H1 (cell line): ENCODE measurements at regions not wholly inside any gene's neighbourhood (a gene's known extent, or its start where the extent isn't known, plus 50 kb on each side); places are given as distances from the start of the nearest gene placed in this dataset.

Experiments
- CTCF ChIA-PET: fragments of 300-600 bp; sonication (Branson Sonifier 250); formaldehyde crosslinking; loops from one replicate; lab custom pipeline; 2021; ENCODE audit not compliant: partially characterized antibody; lab: Charles Lee
- POLR2A ChIA-PET: fragments of 300-600 bp; sonication (Branson Sonifier 250); formaldehyde crosslinking; loops from one replicate; lab custom pipeline; 2021; ENCODE audit warnings: inconsistent platforms; ENCODE audit not compliant: partially characterized antibody; lab: Charles Lee
- DNase-seq, 2 experiments: peaks; one replicate each; pipeline versions ENCODE4 v3.0.0 to v3.0.0-alpha.2; 2010 to 2022; ENCODE audit warnings: low spot score in 2 of 2, low read depth in 1 of 2, mixed read lengths in 1 of 2
- FAIRE-seq: peaks from 2 replicates; lab custom pipeline; 2011; peaks lifted over from hg19 to GRCh38; lab: Jason Lieb, UNC
- H2AFZ ChIP-seq: 2 replicates; pipeline ENCODE4 v1.8.1; 2012; ENCODE audit warnings: low read length, inconsistent platforms
- H2AK5ac ChIP-seq: 2 replicates; pipeline ENCODE4 v1.6.1; 2013; ENCODE audit warnings: low read depth, low read length
- H2BK120ac ChIP-seq: replicated peaks from 2 replicates; pipeline ENCODE3; 2013; ENCODE audit warnings: low read depth, low read length, inconsistent platforms
- H2BK12ac ChIP-seq: 2 replicates; pipeline ENCODE4 v1.6.1; 2013; ENCODE audit warnings: low read depth, low read length
- H2BK15ac ChIP-seq: 2 replicates; pipeline ENCODE4 v1.6.1; 2013; ENCODE audit warnings: low read length
- H2BK20ac ChIP-seq: 2 replicates; pipeline ENCODE4 v1.6.1; 2013; ENCODE audit warnings: low read length
- H2BK5ac ChIP-seq: 2 replicates; pipeline ENCODE4 v1.6.1; 2013; ENCODE audit warnings: low read depth, low read length
- H3K14ac ChIP-seq: 2 replicates; pipeline ENCODE4 v1.6.1; 2013; ENCODE audit warnings: inconsistent platforms; ENCODE audit not compliant: insufficient read length
- H3K18ac ChIP-seq: 2 replicates; pipeline ENCODE4 v1.6.1; 2013; ENCODE audit warnings: low read length; ENCODE audit errors: extremely low read depth
- H3K23ac ChIP-seq: 2 replicates; pipeline ENCODE4 v1.6.1; 2013; ENCODE audit warnings: inconsistent platforms; ENCODE audit not compliant: insufficient read length
- H3K23me2 ChIP-seq: 2 replicates; pipeline ENCODE4 v1.6.1; 2013; ENCODE audit warnings: low read depth, low read length
- H3K27ac ChIP-seq: 2 replicates; pipeline ENCODE4 v1.6.1; 2011; ENCODE audit warnings: low read depth, low read length, inconsistent platforms
- H3K27me3 ChIP-seq, 4 experiments: replicated peaks in 1 of 4; 1 replicate in 1 of 4; 2 replicates in 3 of 4; pipeline versions ENCODE4 v1.6.1 to v1.8.1; 2011 to 2013; ENCODE audit warnings: low read length in 3 of 4, mild to moderate bottlenecking in 3 of 4, inconsistent platforms in 2 of 4, mixed read lengths in 2 of 4, moderate library complexity in 1 of 4; ENCODE audit not compliant: control insufficient read depth in 3 of 4, insufficient read depth in 3 of 4; ENCODE audit errors: extremely low read depth in 1 of 4
- H3K36me3 ChIP-seq, 4 experiments: 2 replicates each; pipeline versions ENCODE4 v1.6.1 to v1.8.1; 2011 to 2013; ENCODE audit warnings: mild to moderate bottlenecking in 4 of 4, low read length in 3 of 4, moderate library complexity in 2 of 4, control low read depth in 1 of 4, inconsistent platforms in 1 of 4; ENCODE audit not compliant: insufficient read depth in 4 of 4, control insufficient read depth in 2 of 4
- H3K4ac ChIP-seq: replicated peaks from 2 replicates; pipeline ENCODE3; 2013; ENCODE audit warnings: low read length, low read depth, mixed read lengths, inconsistent platforms; ENCODE audit not compliant: insufficient read length
- H3K4me1 ChIP-seq, 4 experiments: replicated peaks in 1 of 4; 1 replicate in 1 of 4; 2 replicates in 3 of 4; pipeline versions ENCODE4 v1.6.1 to v1.8.1; 2011 to 2013; ENCODE audit warnings: low read length in 3 of 4, inconsistent platforms in 2 of 4, mixed read lengths in 1 of 4; ENCODE audit not compliant: insufficient read depth in 4 of 4, control insufficient read depth in 3 of 4
- H3K4me2 ChIP-seq, 2 experiments: 2 replicates each; pipeline versions ENCODE4 v1.6.1 to v1.8.1; 2011 to 2013; ENCODE audit warnings: low read depth in 2 of 2, low read length in 2 of 2, control low read depth in 1 of 2, inconsistent platforms in 1 of 2, mild to moderate bottlenecking in 1 of 2; ENCODE audit not compliant: insufficient read depth in 1 of 2
- H3K4me3 ChIP-seq, 4 experiments: fragments of 200-600, 300-600 bp in 1 of 4; sonication (generic), shearing (Covaris generic), sonication (Bioruptor Twin) in 1 of 4; 2 replicates each; pipeline versions ENCODE4 v1.5.1 to v1.8.1; 2011 to 2016; ENCODE audit warnings: low read length in 4 of 4, low read depth in 3 of 4, control low read depth in 2 of 4, inconsistent platforms in 2 of 4, mild to moderate bottlenecking in 2 of 4, mixed read lengths in 1 of 4, moderate library complexity in 1 of 4; ENCODE audit not compliant: insufficient read depth in 2 of 4; ENCODE audit errors: extremely low read depth in 1 of 4
- H3K56ac ChIP-seq: replicated peaks from 2 replicates; pipeline ENCODE3; 2013; ENCODE audit warnings: low read depth, mild to moderate bottlenecking, mixed read lengths, low read length, inconsistent platforms; ENCODE audit not compliant: insufficient read length
- H3K79me1 ChIP-seq: 2 replicates; pipeline ENCODE4 v1.6.1; 2013; ENCODE audit warnings: low read depth, low read length, control low read depth
- H3K79me2 ChIP-seq, 2 experiments: 2 replicates each; pipeline versions ENCODE4 v1.6.1 to v1.8.1; 2012 to 2013; ENCODE audit warnings: low read length in 2 of 2, mild to moderate bottlenecking in 2 of 2, inconsistent platforms in 1 of 2; ENCODE audit not compliant: insufficient read depth in 2 of 2, control insufficient read depth in 1 of 2
- H3K9ac ChIP-seq, 4 experiments: replicated peaks in 1 of 4; 1 replicate in 1 of 4; 2 replicates in 3 of 4; pipeline versions ENCODE4 v1.6.1 to v1.8.1; 2011 to 2013; ENCODE audit warnings: low read depth in 3 of 4, low read length in 3 of 4, control low read depth in 2 of 4, mild to moderate bottlenecking in 2 of 4, moderate library complexity in 2 of 4, inconsistent platforms in 1 of 4; ENCODE audit errors: extremely low read depth in 1 of 4
- H3K9me3 ChIP-seq, 2 experiments: 2 replicates each; pipeline versions ENCODE4 v1.6.1 to v1.8.1; 2012 to 2013; ENCODE audit warnings: mild to moderate bottlenecking in 2 of 2, moderate library complexity in 2 of 2, control low read depth in 1 of 2, inconsistent platforms in 1 of 2, low read depth in 1 of 2, low read length in 1 of 2, mixed read lengths in 1 of 2; ENCODE audit not compliant: insufficient read depth in 2 of 2
- H4K20me1 ChIP-seq, 2 experiments: replicated peaks in 1 of 2; 2 replicates each; pipeline versions ENCODE3 to v1.8.1; 2011 to 2013; ENCODE audit warnings: inconsistent platforms in 2 of 2, low read length in 2 of 2, mild to moderate bottlenecking in 1 of 2; ENCODE audit not compliant: insufficient read depth in 2 of 2, control insufficient read depth in 1 of 2
- H4K5ac ChIP-seq: 2 replicates; pipeline ENCODE4 v1.6.1; 2013; ENCODE audit warnings: low read length, low read depth, mixed read lengths, inconsistent platforms; ENCODE audit not compliant: insufficient read length
- H4K8ac ChIP-seq: 2 replicates; pipeline ENCODE4 v1.8.0; 2013; ENCODE audit warnings: mild to moderate bottlenecking, moderate library complexity, low read length, inconsistent platforms; ENCODE audit not compliant: insufficient read depth; ENCODE audit errors: extremely low read depth
- H4K91ac ChIP-seq: replicated peaks from 2 replicates; pipeline ENCODE3; 2013; ENCODE audit warnings: low read length, mixed read lengths, inconsistent platforms; ENCODE audit not compliant: insufficient read length
- EGR1 ChIP-seq: IDR thresholded peaks from 2 replicates; pipeline ENCODE4 v1.6.1; 2011; ENCODE audit warnings: low read depth, low read length, borderline replicate concordance
- EP300 ChIP-seq, 2 experiments: IDR thresholded peaks; 1 replicate in 1 of 2; 2 replicates in 1 of 2; pipeline ENCODE4 v1.6.1; 2011 to 2012; ENCODE audit warnings: low read depth in 2 of 2, low read length in 2 of 2, mild to moderate bottlenecking in 2 of 2, borderline replicate concordance in 1 of 2, inconsistent platforms in 1 of 2, moderate library complexity in 1 of 2
- GTF2F1 ChIP-seq: IDR thresholded peaks from 2 replicates; pipeline ENCODE4 v1.6.1; 2012; ENCODE audit warnings: low read depth, low read length, improper control_type of control experiment, borderline replicate concordance
- HDAC2 ChIP-seq, 2 experiments: fragments of 300-600 bp in 1 of 2; sonication (generic) in 1 of 2; IDR thresholded peaks; 2 replicates each; pipeline ENCODE4 v1.6.1; 2011 to 2012; ENCODE audit warnings: low read depth in 2 of 2, low read length in 2 of 2, mild to moderate bottlenecking in 2 of 2, moderate library complexity in 2 of 2, borderline replicate concordance in 1 of 2, inconsistent platforms in 1 of 2
- JUND ChIP-seq: IDR thresholded peaks from 2 replicates; pipeline ENCODE4 v1.6.1; 2011; ENCODE audit warnings: mild to moderate bottlenecking, improper control_type of control experiment, low read length
- KDM1A ChIP-seq: fragments of 200-600, 300-600 bp; sonication (generic); IDR thresholded peaks from 2 replicates; pipeline ENCODE4 v1.7.1; 2016; ENCODE audit warnings: mild to moderate bottlenecking, low read length, borderline replicate concordance
- NANOG ChIP-seq: IDR thresholded peaks from 2 replicates; pipeline ENCODE4 v1.6.1; 2011; ENCODE audit warnings: low read length, low read depth, mild to moderate bottlenecking, inconsistent platforms; ENCODE audit not compliant: insufficient read depth, poor library complexity, severe bottlenecking
- RAD21 ChIP-seq, 2 experiments: IDR thresholded peaks in 1 of 2; conservative IDR thresholded peaks in 1 of 2; 2 replicates each; pipeline ENCODE4 v1.6.1; 2011; ENCODE audit warnings: low read depth in 2 of 2, low read length in 2 of 2, improper control_type of control experiment in 1 of 2, inconsistent platforms in 1 of 2, mild to moderate bottlenecking in 1 of 2, moderate library complexity in 1 of 2
- SUZ12 ChIP-seq: fragments of 200-600 bp; sonication (generic); IDR thresholded peaks from 2 replicates; pipeline ENCODE4 v1.6.1; 2012; ENCODE audit warnings: mild to moderate bottlenecking, inconsistent platforms, low read length, moderate library complexity, mixed read lengths
- TBP ChIP-seq: IDR thresholded peaks from 2 replicates; pipeline ENCODE4 v1.6.1; 2011; ENCODE audit warnings: low read depth, low read length, improper control_type of control experiment
- WGBS, 2 experiments: shearing (Covaris generic) in 1 of 2; methylation state at CpG; one replicate each; pipeline versions ENCODE4 v1.1.6 to v1.1.7; 2013 to 2015; ENCODE audit warnings: low lambda C conversion rate in 2 of 2, mixed read lengths in 2 of 2, inconsistent platforms in 1 of 2, low coverage in 1 of 2, missing lambda C conversion rate in 1 of 2; ENCODE audit not compliant: insufficient replicate concordance in 2 of 2, insufficient coverage in 1 of 2, insufficient read length in 1 of 2; ENCODE audit errors: extremely low coverage in 1 of 2, missing lambda C conversion rate in 1 of 2; 5-methylcytosine and 5-hydroxymethylcytosine counted together
- TF ChIP-seq, protein P1 (sequence below): IDR thresholded peaks from 2 replicates; pipeline ENCODE4 v1.6.1; 2012; ENCODE audit warnings: low read length, inconsistent platforms

- FAIRE-seq (no peak), DNase-seq (no peak)
- Histone ChIP-seq H3K4me2 (no peak overlapping the region), H2AFZ (no peak overlapping the region), H4K8ac (no peak overlapping the region; the same call in 1 of the 2 replicates), H2BK12ac (no peak overlapping the region; the same call in 1 of the 2 replicates), H3K4me1 (peaks cover 0 to 6% (median 4%) of the 10 kb centered on the region in 4 experiments; a peak in 3 of 7 replicates), H3K79me1 (no peaks in the 10 kb centered on the region), H3K56ac (no peak overlapping the region), H2BK5ac (no peak overlapping the region), H3K4me3 (no peak overlapping the region), H3K4ac (no peak overlapping the region), H3K18ac (no peak overlapping the region), H3K27ac (no peak overlapping the region), H3K14ac (no peak overlapping the region), H3K9me3 (no peaks in the 10 kb centered on the region), H3K23ac (no peak overlapping the region), H3K79me2 (no peaks in the 10 kb centered on the region), H4K91ac (peak overlapping the region; percentile 85), H3K27me3 (peaks cover 0 to 1% (median 0%) of the 10 kb centered on the region in 4 experiments; a peak in 2 of 7 replicates), H3K9ac (no peak overlapping the region), H4K20me1 (no peaks in the 10 kb centered on the region), H2BK20ac (no peak overlapping the region), H2BK15ac (no peak overlapping the region), H4K5ac (no peak overlapping the region), H3K36me3 (no peaks in the 10 kb centered on the region; a peak in 1 of 8 replicates), H2AK5ac (no peak overlapping the region), H3K23me2 (no peaks in the 10 kb centered on the region), H2BK120ac (no peak overlapping the region)
- 79% methylated on average over 6 of the region's 6 CpGs; no CpG with 5 or more reads in 1 of the 2 experiments for WGBS, 2 experiments
- ChIA-PET POLR2A (no interaction called here), CTCF (interaction anchor here (1.8 to 3.2 kb wide), 2 partner anchors 10 to 32 kb away, joined by 3 to 29 read pairs; no protein-coding TSS in a partner anchor)
- no peak for TF ChIP-seq GTF2F1
- no peak for TF ChIP-seq EGR1
- no peak for TF ChIP-seq NANOG
- TF ChIP-seq TBP, result no peak
- no peak for TF ChIP-seq KDM1A
- no peak for TF ChIP-seq SUZ12
- TF ChIP-seq RAD21 (IDR thresholded peaks at IDR 0.05 in 1 of 2, conservative IDR thresholded peaks at IDR 0.05 in 1 of 2; ENCODE audit: low read depth in 2 of 2, low read length in 2 of 2), result no peak
- TF ChIP-seq JUND, result no peak
- no peak for TF ChIP-seq EP300 (IDR thresholded peaks at IDR 0.05; ENCODE audit: borderline replicate concordance in 1 of 2, low read depth in 2 of 2, low read length in 2 of 2)
- TF ChIP-seq, protein P1, sequence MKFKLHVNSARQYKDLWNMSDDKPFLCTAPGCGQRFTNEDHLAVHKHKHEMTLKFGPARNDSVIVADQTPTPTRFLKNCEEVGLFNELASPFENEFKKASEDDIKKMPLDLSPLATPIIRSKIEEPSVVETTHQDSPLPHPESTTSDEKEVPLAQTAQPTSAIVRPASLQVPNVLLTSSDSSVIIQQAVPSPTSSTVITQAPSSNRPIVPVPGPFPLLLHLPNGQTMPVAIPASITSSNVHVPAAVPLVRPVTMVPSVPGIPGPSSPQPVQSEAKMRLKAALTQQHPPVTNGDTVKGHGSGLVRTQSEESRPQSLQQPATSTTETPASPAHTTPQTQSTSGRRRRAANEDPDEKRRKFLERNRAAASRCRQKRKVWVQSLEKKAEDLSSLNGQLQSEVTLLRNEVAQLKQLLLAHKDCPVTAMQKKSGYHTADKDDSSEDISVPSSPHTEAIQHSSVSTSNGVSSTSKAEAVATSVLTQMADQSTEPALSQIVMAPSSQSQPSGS, result no peak
- TF ChIP-seq HDAC2 (IDR thresholded peaks at IDR 0.05; ENCODE audit: borderline replicate concordance in 1 of 2, low read depth in 2 of 2, low read length in 2 of 2), result no peak
These were observed 108.8 kb downstream of the ESM1 start for GRCh38 chr5:54876556-54876955.
